Keratinocyte (primary cell): ENCODE measurements at regions not wholly inside any gene's neighbourhood (a gene's known extent, or its start where the extent isn't known, plus 50 kb on each side); places are given as distances from the start of the nearest gene placed in this dataset.

Source experiments
- DNase-seq: peaks from one replicate; pipeline ENCODE4 v3.0.0-alpha.2; 2011; ENCODE audit warnings: low read depth, missing footprints, low spot score
- FAIRE-seq: peaks from 2 replicates; lab custom pipeline; 2011; peaks lifted over from hg19 to GRCh38; lab: Jason Lieb, UNC
- H2AFZ ChIP-seq: 2 replicates; pipeline ENCODE4 v1.6.0; 2012; ENCODE audit warnings: low read length, control low read depth, inconsistent platforms; ENCODE audit not compliant: control insufficient read depth
- H3K27ac ChIP-seq: 2 replicates; pipeline ENCODE4 v1.5.1; 2011; ENCODE audit warnings: low read length; ENCODE audit not compliant: control insufficient read depth, insufficient read depth
- H3K27me3 ChIP-seq: 3 replicates; pipeline ENCODE4 v1.6.0; 2011; ENCODE audit warnings: low read length; ENCODE audit not compliant: control insufficient read depth, insufficient read depth; ENCODE audit errors: extremely low read depth
- H3K36me3 ChIP-seq, 2 experiments: 2 replicates in 1 of 2; 3 replicates in 1 of 2; pipeline ENCODE4 v1.5.1; 2011; ENCODE audit warnings: low read length in 2 of 2, mild to moderate bottlenecking in 1 of 2; ENCODE audit not compliant: control insufficient read depth in 2 of 2, insufficient read depth in 2 of 2; ENCODE audit errors: extremely low read depth in 1 of 2
- H3K4me1 ChIP-seq: 3 replicates; pipeline ENCODE4 v1.5.1; 2011; ENCODE audit warnings: low read length; ENCODE audit not compliant: control insufficient read depth, insufficient read depth; ENCODE audit errors: extremely low read depth
- H3K4me2 ChIP-seq: 3 replicates; pipeline ENCODE4 v1.6.0; 2011; ENCODE audit warnings: low read depth, low read length; ENCODE audit not compliant: control insufficient read depth, insufficient read depth; ENCODE audit errors: extremely low read depth
- H3K4me3 ChIP-seq, 3 experiments: fragments of 200-600 bp in 1 of 3; sonication (generic) in 1 of 3; 2 replicates in 2 of 3; 3 replicates in 1 of 3; pipeline ENCODE4 v1.5.1; 2011 to 2016; ENCODE audit warnings: low read length in 3 of 3, mild to moderate bottlenecking in 3 of 3, control low read depth in 2 of 3, inconsistent platforms in 1 of 3, low read depth in 1 of 3, mixed read lengths in 1 of 3, mixed run types in 1 of 3, moderate library complexity in 1 of 3; ENCODE audit not compliant: control insufficient read depth in 2 of 3, insufficient read depth in 2 of 3; ENCODE audit errors: extremely low read depth in 1 of 3
- H3K79me2 ChIP-seq: 2 replicates; pipeline ENCODE4 v1.6.0; 2012; ENCODE audit warnings: low read length; ENCODE audit not compliant: control insufficient read depth, insufficient read depth
- H3K9ac ChIP-seq: 3 replicates; pipeline ENCODE4 v1.6.0; 2011; ENCODE audit warnings: low read length; ENCODE audit not compliant: control insufficient read depth, insufficient read depth; ENCODE audit errors: extremely low read depth
- H3K9me1 ChIP-seq: 3 replicates; pipeline ENCODE4 v1.6.0; 2011; ENCODE audit warnings: low read length; ENCODE audit not compliant: control insufficient read depth, insufficient read depth; ENCODE audit errors: extremely low read depth
- H3K9me3 ChIP-seq: 2 replicates; pipeline ENCODE4 v1.5.1; 2012; ENCODE audit warnings: low read depth, low read length; ENCODE audit not compliant: control insufficient read depth
- H4K20me1 ChIP-seq: 3 replicates; pipeline ENCODE4 v1.6.0; 2011; ENCODE audit warnings: low read length; ENCODE audit not compliant: control insufficient read depth, insufficient read depth; ENCODE audit errors: extremely low read depth
- EZH2 ChIP-seq: IDR thresholded peaks from one replicate; pipeline ENCODE4 v1.6.1; 2012; ENCODE audit warnings: inconsistent platforms, mild to moderate bottlenecking, low read length, moderate library complexity
- dilution Hi-C: fragments of 300-500 bp; cut with MboI; formaldehyde crosslinking; loops from one replicate; pipeline ENCODE4 v1.7.0; 2020; ENCODE audit warnings: low sequenced_read_pairs; ENCODE audit not compliant: extremely low pct_ligation_motif_present
- TF ChIP-seq, protein P1 (sequence below), 3 experiments: IDR thresholded peaks in 1 of 3; conservative IDR thresholded peaks in 1 of 3; optimal IDR thresholded peaks in 1 of 3; 2 replicates in 2 of 3; 3 replicates in 1 of 3; pipeline versions ENCODE3 to v1.5.1; 2011; ENCODE audit warnings: low read length in 3 of 3, mild to moderate bottlenecking in 3 of 3, moderate library complexity in 2 of 3, control low read depth in 1 of 3, inconsistent platforms in 1 of 3; ENCODE audit not compliant: insufficient read depth in 2 of 3; ENCODE audit errors: extremely low read depth in 1 of 3

DNA sequence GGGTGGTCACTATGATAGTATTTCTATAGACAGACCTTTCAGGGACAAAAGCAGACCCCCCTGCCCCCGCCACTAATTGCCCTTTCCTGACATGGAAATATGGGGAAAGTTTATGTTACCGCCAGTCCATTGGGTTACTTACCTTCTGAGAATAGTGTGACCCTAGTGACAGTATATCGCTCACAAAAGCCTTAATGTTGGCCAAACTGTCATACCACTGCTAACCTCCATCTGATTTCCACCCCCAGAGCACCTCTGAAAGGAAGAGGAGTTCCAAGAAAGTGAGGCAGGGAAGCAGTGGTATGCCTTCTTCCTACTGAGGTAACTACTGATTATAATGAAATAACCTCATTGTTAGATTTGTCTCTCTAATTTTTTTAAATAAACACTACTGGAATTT is 67.5 kb upstream of the CCDC91 start:
- no peaks in the 10 kb centered on the region for H3K9me3 ChIP-seq
- H2AFZ ChIP-seq, result no peak overlapping the region
- H3K9me1 ChIP-seq, result no peaks in the 10 kb centered on the region
- H3K4me3 ChIP-seq, result no peak overlapping the region
- no peaks in the 10 kb centered on the region for H3K79me2 ChIP-seq
- FAIRE-seq, result no peak
- H3K4me1 ChIP-seq, result peaks cover 25% of the 10 kb centered on the region
- H3K9ac ChIP-seq, result no peak overlapping the region
- no peaks in the 10 kb centered on the region for H3K36me3 ChIP-seq
- TF ChIP-seq EZH2, result no peak
- no peaks in the 10 kb centered on the region for H3K27me3 ChIP-seq
- no peak for DNase-seq
- H3K4me2 ChIP-seq, result no peak overlapping the region
- dilution Hi-C loops, result no loop called here
- H4K20me1 ChIP-seq, result no peaks in the 10 kb centered on the region
- H3K27ac ChIP-seq, result no peak overlapping the region

DNA sequence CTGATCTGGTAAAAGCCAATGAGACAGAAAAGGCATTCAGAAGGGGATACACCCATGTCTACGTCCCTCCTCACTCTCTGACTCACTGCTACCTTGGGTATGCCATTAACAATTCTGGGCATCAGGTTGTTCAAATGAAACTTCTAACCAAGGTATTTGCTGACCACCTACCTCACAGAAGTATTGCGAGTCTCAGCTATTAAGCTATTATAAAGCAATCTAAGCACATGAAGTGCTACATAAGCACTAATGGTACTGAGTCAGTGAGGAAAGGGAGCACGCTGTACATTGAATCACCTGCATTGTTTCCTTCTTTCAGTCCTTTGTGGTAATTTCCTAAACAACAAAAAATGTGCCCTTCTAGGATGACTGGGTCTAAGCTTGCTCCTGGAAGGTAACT is 62.8 kb upstream of the CCDC91 start:
- H3K4me1 ChIP-seq, result peaks cover 70% of the 10 kb centered on the region
- no peaks in the 10 kb centered on the region for H3K9me1 ChIP-seq
- DNase-seq, result peak; percentile 75
- H3K36me3 ChIP-seq, result no peaks in the 10 kb centered on the region
- H3K4me2 ChIP-seq, result peak overlapping the region; percentile 39
- H3K9ac ChIP-seq, result peak overlapping the region; percentile 31
- TF ChIP-seq EZH2, result no peak
- TF ChIP-seq, protein P1, sequence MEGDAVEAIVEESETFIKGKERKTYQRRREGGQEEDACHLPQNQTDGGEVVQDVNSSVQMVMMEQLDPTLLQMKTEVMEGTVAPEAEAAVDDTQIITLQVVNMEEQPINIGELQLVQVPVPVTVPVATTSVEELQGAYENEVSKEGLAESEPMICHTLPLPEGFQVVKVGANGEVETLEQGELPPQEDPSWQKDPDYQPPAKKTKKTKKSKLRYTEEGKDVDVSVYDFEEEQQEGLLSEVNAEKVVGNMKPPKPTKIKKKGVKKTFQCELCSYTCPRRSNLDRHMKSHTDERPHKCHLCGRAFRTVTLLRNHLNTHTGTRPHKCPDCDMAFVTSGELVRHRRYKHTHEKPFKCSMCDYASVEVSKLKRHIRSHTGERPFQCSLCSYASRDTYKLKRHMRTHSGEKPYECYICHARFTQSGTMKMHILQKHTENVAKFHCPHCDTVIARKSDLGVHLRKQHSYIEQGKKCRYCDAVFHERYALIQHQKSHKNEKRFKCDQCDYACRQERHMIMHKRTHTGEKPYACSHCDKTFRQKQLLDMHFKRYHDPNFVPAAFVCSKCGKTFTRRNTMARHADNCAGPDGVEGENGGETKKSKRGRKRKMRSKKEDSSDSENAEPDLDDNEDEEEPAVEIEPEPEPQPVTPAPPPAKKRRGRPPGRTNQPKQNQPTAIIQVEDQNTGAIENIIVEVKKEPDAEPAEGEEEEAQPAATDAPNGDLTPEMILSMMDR (optimal IDR thresholded peaks at IDR 0.05 in 1 of 3, IDR thresholded peaks at IDR 0.05 in 1 of 3, conservative IDR thresholded peaks at IDR 0.05 in 1 of 3; ENCODE audit: extremely low read depth in 1 of 3, insufficient read depth in 2 of 3, low read length in 3 of 3), result no peak
- no peak overlapping the region for H3K4me3 ChIP-seq
- dilution Hi-C loops, result no loop called here
- H3K27ac ChIP-seq, result peak overlapping the region; percentile 99
- no peaks in the 10 kb centered on the region for H3K27me3 ChIP-seq
- peak; percentile 100 for FAIRE-seq
- H2AFZ ChIP-seq, result no peak overlapping the region
- H3K79me2 ChIP-seq, result no peaks in the 10 kb centered on the region
- H4K20me1 ChIP-seq, result no peaks in the 10 kb centered on the region
- no peaks in the 10 kb centered on the region for H3K9me3 ChIP-seq

DNA sequence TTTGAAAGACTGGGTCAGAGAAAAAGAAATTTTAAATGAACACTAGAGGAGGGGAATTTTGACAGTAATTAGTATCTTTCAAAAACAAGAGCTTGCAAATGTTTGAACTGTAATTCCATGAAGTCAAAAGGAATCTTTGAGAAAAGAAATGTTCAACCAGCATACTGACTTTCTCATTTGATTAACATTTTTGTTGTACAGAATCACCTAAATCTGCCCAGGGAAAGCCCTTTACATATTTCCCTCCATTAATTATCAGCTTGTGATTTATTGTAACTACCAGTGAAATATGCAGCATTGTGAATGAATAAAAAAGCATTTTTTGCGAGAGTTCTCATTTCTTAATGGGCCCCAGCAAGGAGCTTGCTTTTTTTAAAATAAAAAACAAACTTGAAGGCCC is 61.2 kb upstream of the CCDC91 start:
- DNase-seq (no peak), FAIRE-seq (peak; percentile 44)
- no peaks in the 10 kb centered on the region for H4K20me1 ChIP-seq
- H3K4me2 ChIP-seq, result no peak overlapping the region
- peaks cover 74% of the 10 kb centered on the region for H3K4me1 ChIP-seq
- no peaks in the 10 kb centered on the region for H3K9me1 ChIP-seq
- no peaks in the 10 kb centered on the region for H3K36me3 ChIP-seq
- H3K27me3 ChIP-seq, result no peaks in the 10 kb centered on the region
- dilution Hi-C loops, result no loop called here
- H3K9me3 ChIP-seq, result no peaks in the 10 kb centered on the region
- H3K4me3 ChIP-seq, result no peak overlapping the region
- no peaks in the 10 kb centered on the region for H3K79me2 ChIP-seq
- H2AFZ ChIP-seq, result no peak overlapping the region
- TF ChIP-seq, protein P1 (optimal IDR thresholded peaks at IDR 0.05 in 1 of 3, IDR thresholded peaks at IDR 0.05 in 1 of 3, conservative IDR thresholded peaks at IDR 0.05 in 1 of 3; ENCODE audit: extremely low read depth in 1 of 3, insufficient read depth in 2 of 3, low read length in 3 of 3), result no peak
- TF ChIP-seq EZH2, result no peak
- H3K27ac ChIP-seq, result peak overlapping the region; percentile 99
- no peak overlapping the region for H3K9ac ChIP-seq
